DMS 273 treated with DMSO at 0.1 percent for 48 hours (cell line): ENCODE measurements at regions not wholly inside any gene's neighbourhood (a gene's known extent, or its start where the extent isn't known, plus 50 kb on each side); places are given as distances from the start of the nearest gene placed in this dataset.
"Not testable (repeated sequence)": the region's sequence is repeated elsewhere in the genome, so short reads cannot be mapped to it uniquely, and the experiment has no call there.

Experiments used
- DNase-seq: peaks from one replicate; lab custom pipeline; 2025; lab: John Stamatoyannopoulos, UW

- DNase-seq, result no peak
Observed at GRCh38 chrX:47776292-47777006, 60.3 kb upstream of the ZNF81 start.

DNA sequence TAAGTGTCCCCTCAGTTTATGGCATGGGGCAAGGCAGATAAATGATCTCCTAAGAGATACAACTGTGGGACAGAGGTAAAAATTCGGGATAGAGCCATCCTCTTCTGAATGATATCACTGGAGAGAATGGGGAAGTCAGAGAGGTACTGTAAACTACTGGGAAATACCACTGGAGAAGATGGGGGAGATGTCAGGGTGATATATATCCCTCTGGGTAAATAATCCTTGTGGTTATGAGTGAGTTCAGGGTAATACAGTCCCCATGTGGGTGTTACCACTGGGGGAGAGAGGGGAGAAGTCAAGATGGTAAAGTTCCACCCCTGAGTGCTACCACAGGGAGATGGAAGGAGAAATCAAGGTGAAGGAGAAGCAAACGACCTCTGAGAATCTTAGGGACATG lies 63.9 kb upstream of the ZNF81 start:
- no peak for DNase-seq

- no peak for DNase-seq
Observed at GRCh38 chrX:47771473-47771872, 65.2 kb upstream of the ZNF81 start.

DNA sequence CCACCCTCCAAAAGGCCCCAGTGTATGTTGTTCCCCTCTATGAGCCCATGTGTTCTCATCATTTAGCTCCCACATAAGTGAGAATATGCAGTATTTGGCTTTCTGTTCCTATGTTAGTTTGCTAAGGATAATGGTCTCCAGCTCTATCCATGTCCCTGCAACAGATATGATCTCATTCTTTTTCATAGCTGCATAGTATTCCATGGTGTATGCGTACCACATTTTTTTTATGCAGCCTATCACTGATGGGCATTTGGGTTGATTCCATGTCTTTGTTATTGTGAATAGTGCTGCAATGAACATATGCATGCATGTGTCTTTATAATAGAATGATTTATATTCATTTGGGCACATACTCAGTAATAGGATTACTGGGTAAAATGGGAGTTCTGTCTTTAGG lies 73.9 kb upstream of the ZNF81 start:
- DNase-seq, result not testable (repeated sequence)

GRCh38 chrX:47752685-47753084 lies 84.0 kb upstream of the ZNF81 start:
- no peak for DNase-seq

- DNase-seq, result no peak
Observed at GRCh38 chrX:47751670-47752069, 85.0 kb upstream of the ZNF81 start.

- peak; percentile 31 for DNase-seq
Observed at GRCh38 chrX:47749185-47749967, 87.3 kb upstream of the ZNF81 start.

- DNase-seq, result no peak
Observed at GRCh38 chrX:47748576-47748975, 88.1 kb upstream of the ZNF81 start.

- no peak for DNase-seq
Observed at GRCh38 chrX:47746446-47746845, 87.5 kb upstream of the UXT start.

GRCh38 chrX:47745416-47745815 lies 86.4 kb upstream of the UXT start:
- DNase-seq, result no peak

DNA sequence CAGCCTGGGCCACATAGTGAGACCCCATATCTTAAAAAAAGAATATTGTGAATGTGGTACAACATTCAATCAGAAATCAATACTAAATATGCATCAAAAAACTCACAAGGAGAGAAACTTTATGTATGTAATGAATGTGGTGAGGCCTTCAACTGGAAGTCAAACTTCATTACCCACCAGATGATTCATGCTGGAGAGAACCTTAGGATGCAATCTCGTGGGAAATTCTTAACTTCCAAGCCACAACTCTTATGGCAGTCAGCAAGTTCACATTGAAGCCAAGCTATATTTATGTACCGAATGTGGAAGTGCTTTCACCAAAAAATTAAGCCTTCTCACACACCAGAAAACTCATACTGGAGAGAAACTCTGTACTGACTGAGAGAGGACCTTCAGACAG lies 84.5 kb upstream of the UXT start:
- DNase-seq, result no peak

DNA sequence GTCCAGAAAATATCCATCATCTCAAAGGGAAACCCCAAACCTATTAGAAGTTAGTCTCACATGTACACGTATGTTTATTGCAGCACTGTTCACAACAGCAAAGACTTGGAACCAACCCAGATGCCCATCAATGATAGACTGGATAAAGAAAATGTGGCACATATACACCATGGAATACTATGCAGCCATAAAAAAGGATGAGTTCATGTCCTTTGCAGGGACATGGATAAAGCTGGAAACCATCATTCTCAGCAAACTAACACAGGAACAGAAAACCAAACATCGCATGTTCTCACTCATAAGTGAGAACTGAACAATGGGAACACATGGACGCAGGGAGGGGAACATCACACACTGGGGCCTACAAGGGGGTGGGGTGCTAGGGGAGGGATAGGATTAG lies 79.9 kb upstream of the UXT start:
- not testable (repeated sequence) for DNase-seq

GRCh38 chrX:47723689-47724088 lies 64.7 kb upstream of the UXT start:
- DNase-seq, result no peak

GRCh38 chrX:47723083-47723482 lies 64.1 kb upstream of the UXT start:
- no peak for DNase-seq

DNA sequence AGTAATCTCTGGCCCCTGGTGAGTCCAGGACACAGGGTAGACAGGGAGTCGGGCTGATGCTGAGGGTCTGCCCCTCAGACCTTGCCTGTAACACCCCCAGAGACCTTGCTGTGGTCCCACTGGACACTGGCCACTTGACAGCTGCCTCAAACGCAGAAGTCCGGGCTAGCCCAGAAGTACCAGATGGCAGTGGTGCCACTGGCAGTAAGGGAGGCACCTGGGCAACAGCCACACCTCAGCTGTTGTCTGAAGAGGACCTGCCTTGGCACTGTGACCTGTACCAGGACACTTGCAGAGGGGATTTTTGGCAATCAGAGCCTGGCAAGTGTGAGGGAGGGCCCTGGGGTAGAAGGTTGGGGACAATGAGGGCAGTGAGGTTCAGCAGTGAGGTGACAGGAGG lies 63.3 kb upstream of the UXT start:
- DNase-seq, result no peak

DNA sequence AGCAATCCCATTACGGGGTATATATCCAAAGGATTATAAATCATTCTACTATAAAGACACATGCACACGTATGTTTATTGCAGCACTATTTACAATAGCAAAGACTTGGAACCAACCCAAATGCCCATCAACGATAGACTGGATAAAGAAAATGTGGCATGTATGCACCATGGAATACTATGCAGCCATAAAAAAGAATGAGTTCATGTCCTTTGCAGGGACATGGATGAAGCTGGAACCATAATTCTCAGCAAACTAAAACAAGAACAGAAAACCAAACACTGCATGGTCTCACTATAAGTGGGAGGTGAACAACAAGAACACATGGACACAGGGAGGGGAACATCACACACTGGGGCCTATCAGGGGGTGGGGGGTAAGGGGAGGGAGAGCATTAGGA lies 56.1 kb upstream of the UXT start:
- DNase-seq, result not testable (repeated sequence)

- DNase-seq, result not testable (repeated sequence)
Observed at GRCh38 chrX:47712675-47713074, 53.7 kb upstream of the UXT start.

- no peak for DNase-seq
Observed at GRCh38 chrX:47710252-47710651, 51.3 kb upstream of the UXT start.
